PC-3 (cell line): ENCODE measurements at regions not wholly inside any gene's neighbourhood (a gene's known extent, or its start where the extent isn't known, plus 50 kb on each side); places are given as distances from the start of the nearest gene placed in this dataset.

Experiments
- EZH2phosphoT487 ChIP-seq: fragments of 300-600 bp; sonication (generic); IDR thresholded peaks from 2 replicates; pipeline ENCODE4 v1.6.1; 2018; ENCODE audit warnings: mild to moderate bottlenecking, antibody characterized with exemption, low read length, borderline replicate concordance
- TF ChIP-seq, protein P1 (sequence below): fragments of 300-600 bp; sonication (generic); conservative IDR thresholded peaks from 2 replicates; pipeline ENCODE4 v1.5.1; 2017; ENCODE audit warnings: antibody characterized with exemption, low read depth, mild to moderate bottlenecking, low read length

DNA sequence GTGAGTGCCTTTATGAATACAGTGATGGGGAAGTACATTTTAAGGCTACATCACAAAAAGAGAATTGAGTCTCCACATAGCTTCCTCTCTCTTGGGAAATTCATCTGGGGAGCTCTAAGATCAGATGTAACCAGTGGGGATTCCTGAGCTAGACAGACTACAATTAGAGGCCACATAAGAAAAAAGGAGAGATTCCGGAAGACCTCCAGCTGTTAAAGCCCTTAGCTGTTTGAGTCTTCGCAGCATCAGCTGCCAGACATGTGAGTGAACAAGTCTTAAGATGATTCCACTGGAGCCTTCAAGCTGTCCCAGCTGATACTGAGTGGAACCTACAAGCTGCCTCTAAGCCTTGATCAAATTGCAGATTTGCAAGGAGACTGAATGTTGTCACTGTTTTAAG is 448.5 kb downstream of the NXPH1 start:
- TF ChIP-seq, protein P1, sequence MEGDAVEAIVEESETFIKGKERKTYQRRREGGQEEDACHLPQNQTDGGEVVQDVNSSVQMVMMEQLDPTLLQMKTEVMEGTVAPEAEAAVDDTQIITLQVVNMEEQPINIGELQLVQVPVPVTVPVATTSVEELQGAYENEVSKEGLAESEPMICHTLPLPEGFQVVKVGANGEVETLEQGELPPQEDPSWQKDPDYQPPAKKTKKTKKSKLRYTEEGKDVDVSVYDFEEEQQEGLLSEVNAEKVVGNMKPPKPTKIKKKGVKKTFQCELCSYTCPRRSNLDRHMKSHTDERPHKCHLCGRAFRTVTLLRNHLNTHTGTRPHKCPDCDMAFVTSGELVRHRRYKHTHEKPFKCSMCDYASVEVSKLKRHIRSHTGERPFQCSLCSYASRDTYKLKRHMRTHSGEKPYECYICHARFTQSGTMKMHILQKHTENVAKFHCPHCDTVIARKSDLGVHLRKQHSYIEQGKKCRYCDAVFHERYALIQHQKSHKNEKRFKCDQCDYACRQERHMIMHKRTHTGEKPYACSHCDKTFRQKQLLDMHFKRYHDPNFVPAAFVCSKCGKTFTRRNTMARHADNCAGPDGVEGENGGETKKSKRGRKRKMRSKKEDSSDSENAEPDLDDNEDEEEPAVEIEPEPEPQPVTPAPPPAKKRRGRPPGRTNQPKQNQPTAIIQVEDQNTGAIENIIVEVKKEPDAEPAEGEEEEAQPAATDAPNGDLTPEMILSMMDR: no peak
- TF ChIP-seq EZH2phosphoT487: no peak
